Naive thymus-derived CD4-positive, alpha-beta T cell (primary cell): ENCODE measurements at regions not wholly inside any gene's neighbourhood (a gene's known extent, or its start where the extent isn't known, plus 50 kb on each side); places are given as distances from the start of the nearest gene placed in this dataset.

Experiments
- ATAC-seq: fragments of 150-1000 bp; cut with Tn5 transposase; 2 replicates; pipeline ENCODE4 v1.10.0; 2021; ENCODE audit warnings: mild to moderate bottlenecking, moderate library complexity
- CTCF ChIA-PET: fragments of 350-600 bp; sonication (Branson Sonifier 250); formaldehyde crosslinking; loops from one replicate; lab custom pipeline; 2021; ENCODE audit warnings: antibody characterized with exemption; lab: Charles Lee
- POLR2A ChIA-PET: fragments of 350-600 bp; sonication (Branson Sonifier 250); formaldehyde crosslinking; loops from one replicate; lab custom pipeline; 2021; ENCODE audit warnings: antibody characterized with exemption, inconsistent platforms; lab: Charles Lee
- DNase-seq, 9 donors: peaks; one replicate each; pipeline versions ENCODE4 v3.0.0 to v3.0.0-alpha.2; 2020 to 2022; ENCODE audit warnings: mixed read lengths in 1 of 9
- H3K27ac ChIP-seq: one replicate; pipeline ENCODE4 v1.7.0; 2013; ENCODE audit warnings: mild to moderate bottlenecking, low read depth, low read length, moderate library complexity
- H3K27me3 ChIP-seq, 2 donors: one replicate each; pipeline ENCODE4 v1.7.0; 2013; ENCODE audit warnings: low read length in 2 of 2, mild to moderate bottlenecking in 2 of 2, moderate library complexity in 2 of 2; ENCODE audit not compliant: control insufficient read depth in 2 of 2, insufficient read depth in 2 of 2
- H3K36me3 ChIP-seq, 3 experiments: 1 replicate in 2 of 3; 2 replicates in 1 of 3; pipeline ENCODE4 v1.7.0; 2013; ENCODE audit warnings: low read length in 3 of 3, mild to moderate bottlenecking in 3 of 3, moderate library complexity in 1 of 3; ENCODE audit not compliant: insufficient read depth in 3 of 3, control insufficient read depth in 2 of 3
- H3K4me1 ChIP-seq, 2 donors: one replicate each; pipeline ENCODE4 v1.7.0; 2013; ENCODE audit warnings: low read length in 2 of 2, mild to moderate bottlenecking in 2 of 2, moderate library complexity in 1 of 2; ENCODE audit not compliant: control insufficient read depth in 2 of 2, insufficient read depth in 2 of 2
- H3K4me3 ChIP-seq: 2 replicates; pipeline ENCODE4 v1.7.0; 2013; ENCODE audit warnings: mild to moderate bottlenecking, low read length
- H3K9me3 ChIP-seq, 3 experiments: 1 replicate in 2 of 3; 2 replicates in 1 of 3; pipeline ENCODE4 v1.7.0; 2013; ENCODE audit warnings: low read length in 3 of 3; ENCODE audit not compliant: control insufficient read depth in 2 of 3
- H3K27ac Mint-ChIP-seq, 9 donors: one replicate each; pipeline ENCODE4 v1.8.0; 2020 to 2022; ENCODE audit warnings: mixed read lengths in 9 of 9, mild to moderate bottlenecking in 8 of 9, moderate library complexity in 5 of 9, inconsistent platforms in 2 of 9
- H3K27me3 Mint-ChIP-seq, 5 donors: one replicate each; pipeline ENCODE4 v1.8.0; 2021 to 2022; ENCODE audit warnings: mixed read lengths in 5 of 5, mild to moderate bottlenecking in 1 of 5
- H3K36me3 Mint-ChIP-seq, 5 donors: one replicate each; pipeline ENCODE4 v1.8.0; 2020 to 2022; ENCODE audit warnings: mixed read lengths in 5 of 5, mild to moderate bottlenecking in 3 of 5, inconsistent platforms in 1 of 5
- H3K4me1 Mint-ChIP-seq, 7 donors: one replicate each; pipeline ENCODE4 v1.8.0; 2020 to 2022; ENCODE audit warnings: mixed read lengths in 7 of 7, mild to moderate bottlenecking in 3 of 7, inconsistent platforms in 1 of 7
- H3K4me3 Mint-ChIP-seq, 10 donors: one replicate each; pipeline ENCODE4 v1.8.0; 2020 to 2022; ENCODE audit warnings: mild to moderate bottlenecking in 10 of 10, mixed read lengths in 10 of 10, moderate library complexity in 6 of 10, inconsistent platforms in 2 of 10
- H3K9me3 Mint-ChIP-seq, 11 donors: one replicate each; pipeline ENCODE4 v1.8.0; 2020 to 2022; ENCODE audit warnings: mixed read lengths in 11 of 11, mild to moderate bottlenecking in 4 of 11, inconsistent platforms in 1 of 11, moderate library complexity in 1 of 11
- intact Hi-C, 2 donors: fragments of 100-400 bp; cut with micrococcal nuclease; formaldehyde crosslinking; loops; one replicate each; pipeline ENCODE4 v1.15.1; 2023

DNA sequence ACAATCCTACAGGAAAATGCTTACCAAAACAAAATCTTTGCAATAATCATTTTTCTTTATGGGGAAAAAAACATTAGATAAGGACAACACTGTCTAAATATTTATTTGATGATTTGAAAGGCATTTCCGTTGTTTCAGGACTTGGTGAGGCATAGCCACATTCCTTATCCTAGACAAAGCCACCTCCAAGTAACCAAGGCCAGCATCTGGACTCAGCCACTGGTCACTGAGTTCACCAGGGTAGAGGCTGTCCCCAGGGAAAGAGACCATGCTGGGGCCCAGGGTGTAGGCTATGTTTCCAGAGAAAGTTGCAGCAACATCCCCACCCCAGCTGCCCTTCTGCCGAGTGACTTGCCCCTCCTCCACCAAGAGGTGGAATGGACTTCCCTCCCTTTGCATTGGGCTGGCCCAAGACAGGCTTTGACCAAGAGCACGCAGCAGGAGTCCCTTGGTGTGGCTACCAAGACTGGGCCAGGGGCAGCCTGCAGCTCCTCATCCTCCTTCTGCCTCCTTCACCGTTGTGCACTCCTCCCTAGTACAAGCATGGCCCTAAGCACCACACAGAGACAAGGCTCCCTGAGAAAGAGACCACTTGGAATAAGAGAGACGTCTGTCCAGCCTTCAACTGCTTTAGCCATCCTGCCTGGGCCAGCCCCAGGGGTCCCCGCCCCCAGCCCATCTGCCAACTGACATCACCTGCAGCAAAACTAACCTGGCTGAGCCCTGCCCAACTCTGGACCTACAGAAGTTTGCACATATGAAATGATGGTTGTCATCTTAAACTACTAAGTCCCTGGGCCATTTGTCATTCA, 68.1 kb upstream of the SPIN1 start:
- H3K9me3 ChIP-seq, result no peaks in the 10 kb centered on the region
- Mint-ChIP-seq H3K36me3 (peaks cover 0 to 19% (median 0%) of the 10 kb centered on the region in 5 donors), H3K4me1 (peaks cover 25 to 54% (median 31%) of the 10 kb centered on the region in 7 donors), H3K27me3 (no peaks in the 10 kb centered on the region), H3K27ac (peak overlapping the region in 1 of 9 donors; percentile 53), H3K4me3 (peak overlapping the region in 1 of 10 donors; percentile 25), H3K9me3 (peaks cover 0 to 4% (median 0%) of the 10 kb centered on the region in 11 donors)
- H3K27ac ChIP-seq, result no peak overlapping the region
- no peaks in the 10 kb centered on the region for H3K36me3 ChIP-seq
- peaks cover 16 to 24% of the 10 kb centered on the region in 2 donors for H3K4me1 ChIP-seq
- ChIA-PET CTCF (no interaction called here), POLR2A (no interaction called here)
- no peak for DNase-seq
- no peaks in the 10 kb centered on the region for H3K27me3 ChIP-seq
- ATAC-seq, result no peak
- intact Hi-C loops, result loop anchor here (10.0 kb wide), 2 partner anchors 215 to 345 kb away; partner anchors contain the start of genes CDK20 (in 2 of the 2) and NXNL2 (in 1 of the 2)
- H3K4me3 ChIP-seq, result no peak overlapping the region

DNA sequence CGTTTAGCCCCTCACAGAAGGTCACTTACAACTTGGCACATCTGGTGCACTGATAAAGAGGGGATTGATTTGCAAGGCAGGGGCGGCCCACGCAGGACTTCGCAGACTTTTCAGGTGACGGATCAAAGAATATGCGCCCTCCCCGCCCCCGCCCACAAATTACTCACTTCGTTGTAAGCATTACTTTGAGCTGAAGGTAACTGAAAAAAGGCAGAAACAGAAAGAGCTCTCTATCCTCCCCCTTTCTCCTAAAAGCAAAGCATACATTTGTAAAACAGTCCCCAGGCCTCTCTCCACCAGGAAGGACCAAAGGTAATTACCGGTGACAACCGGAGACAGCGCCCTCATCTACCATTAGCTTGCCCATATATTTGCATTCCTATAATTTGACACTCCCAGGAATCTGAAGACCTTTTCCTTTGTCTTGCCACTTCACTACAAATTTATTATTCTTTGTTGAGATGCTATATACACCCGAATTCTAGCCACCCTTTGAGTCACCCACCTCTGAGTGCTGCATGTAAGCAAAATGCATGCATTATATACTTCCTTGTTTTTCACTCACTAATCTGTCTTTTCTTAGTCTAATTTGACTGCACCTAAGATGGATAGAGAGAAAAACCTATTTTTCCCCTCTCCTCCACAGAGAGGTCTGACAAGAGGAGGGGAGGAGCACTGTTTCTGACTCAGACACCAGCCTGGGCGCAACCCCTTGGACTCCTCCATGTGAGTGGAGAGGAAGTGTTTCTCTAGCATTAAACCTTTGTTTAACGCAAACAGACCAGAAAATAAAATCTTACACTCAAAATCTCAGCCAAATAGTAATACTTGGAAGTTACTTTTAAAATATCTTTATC, 74.7 kb upstream of the SPIN1 start:
- intact Hi-C loops, result loop anchor here in 1 of 2 donors (2.0 to 10.0 kb wide), 2 partner anchors 75 to 221 kb away; partner anchors contain the start of genes NXNL2 and SPIN1
- Histone ChIP-seq H3K9me3 (no peaks in the 10 kb centered on the region), H3K27ac (no peak overlapping the region), H3K36me3 (no peaks in the 10 kb centered on the region), H3K4me3 (no peak overlapping the region), H3K27me3 (no peaks in the 10 kb centered on the region), H3K4me1 (peaks cover 3 to 17% of the 10 kb centered on the region in 2 donors)
- Mint-ChIP-seq H3K36me3 (peaks cover 0 to 3% (median 0%) of the 10 kb centered on the region in 5 donors), H3K9me3 (no peaks in the 10 kb centered on the region), H3K27ac (peak overlapping the region; percentile 16 to 84 (median 58)), H3K4me1 (peaks cover 13 to 48% (median 24%) of the 10 kb centered on the region in 7 donors), H3K4me3 (peak overlapping the region in 9 of 10 donors; percentile 1 to 56 (median 27)), H3K27me3 (no peaks in the 10 kb centered on the region)
- DNase-seq (peak in 1 of 9 donors; percentile 44), ATAC-seq (no peak)
- ChIA-PET CTCF (no interaction called here), POLR2A (interaction anchor here (0.6 kb wide), 1 partner anchor 14 kb away, joined by 3 read pairs; no protein-coding TSS in a partner anchor)

DNA sequence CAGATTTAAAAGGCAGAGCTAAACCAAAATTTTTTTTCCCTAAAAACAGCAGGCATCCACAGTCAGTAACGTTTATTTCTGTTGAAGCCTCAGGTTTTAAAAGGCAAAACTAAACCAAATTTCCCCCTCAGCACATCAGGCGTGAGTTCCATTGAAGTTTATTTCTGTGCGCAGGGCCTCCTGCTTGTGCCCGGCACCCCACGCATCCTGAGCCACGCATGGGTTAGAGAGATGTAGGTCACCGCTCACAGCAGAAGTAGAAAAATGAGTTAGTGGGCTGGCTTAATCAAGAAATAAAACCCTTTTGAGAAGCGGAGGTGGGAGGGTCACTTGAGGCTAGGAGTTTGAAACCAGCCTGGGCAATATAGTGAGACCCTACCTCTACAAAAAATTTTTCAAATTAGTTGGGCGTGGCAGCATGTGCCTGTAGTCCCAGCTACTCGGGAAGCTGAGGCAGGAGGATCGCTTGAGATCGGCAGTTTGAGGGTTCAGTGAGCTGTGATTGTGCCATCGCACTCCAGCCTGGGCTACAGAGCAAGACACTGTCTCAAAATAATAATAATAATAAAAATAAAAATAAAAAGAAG, 75.6 kb upstream of the SPIN1 start:
- POLR2A ChIA-PET, result no interaction called here
- no peak overlapping the region for H3K27ac ChIP-seq
- H3K27me3 ChIP-seq, result no peaks in the 10 kb centered on the region
- H3K4me1 ChIP-seq, result peaks cover 3 to 17% of the 10 kb centered on the region in 2 donors
- H3K27me3 Mint-ChIP-seq, result no peaks in the 10 kb centered on the region
- no peaks in the 10 kb centered on the region for H3K9me3 ChIP-seq
- no peaks in the 10 kb centered on the region for H3K36me3 ChIP-seq
- H3K27ac Mint-ChIP-seq, result peak overlapping the region in 6 of 9 donors; percentile 6 to 82 (median 65)
- H3K4me3 Mint-ChIP-seq, result peak overlapping the region in 3 of 10 donors; percentile 3 to 51 (median 15)
- no peak overlapping the region for H3K4me3 ChIP-seq
- H3K9me3 Mint-ChIP-seq, result no peaks in the 10 kb centered on the region
- H3K36me3 Mint-ChIP-seq, result peaks cover 0 to 3% (median 0%) of the 10 kb centered on the region in 5 donors
- CTCF ChIA-PET, result no interaction called here
- no peak for DNase-seq
- peaks cover 13 to 55% (median 24%) of the 10 kb centered on the region in 7 donors for H3K4me1 Mint-ChIP-seq
- no peak for ATAC-seq
- intact Hi-C loops, result loop anchor here in 1 of 2 donors (1.0 to 10.0 kb wide), 3 partner anchors 8 to 222 kb away; partner anchors contain the start of genes NXNL2 and SPIN1

DNA sequence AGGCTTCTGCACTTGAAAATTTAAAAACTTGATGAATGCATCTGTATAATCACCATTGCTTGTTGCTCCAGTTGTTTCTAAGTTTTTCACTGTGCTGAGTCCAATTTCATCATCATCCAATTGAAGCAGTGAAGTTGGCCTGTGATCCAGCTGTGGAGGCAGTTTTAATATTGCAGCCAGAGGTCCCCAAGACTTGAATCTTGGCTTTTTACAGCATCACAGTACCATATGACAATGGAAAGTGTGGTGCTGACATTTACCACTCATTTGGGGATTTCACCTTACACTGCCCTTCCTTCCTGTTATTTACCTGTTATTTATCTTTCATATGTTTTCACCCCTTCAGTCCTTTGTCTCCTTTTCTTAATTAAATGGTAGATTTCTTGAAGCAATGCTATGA, 76.2 kb upstream of the SPIN1 start:
- Histone ChIP-seq H3K36me3 (no peaks in the 10 kb centered on the region), H3K9me3 (no peaks in the 10 kb centered on the region), H3K4me1 (peaks cover 3 to 17% of the 10 kb centered on the region in 2 donors), H3K27me3 (no peaks in the 10 kb centered on the region), H3K27ac (no peak overlapping the region), H3K4me3 (no peak overlapping the region)
- H3K27ac Mint-ChIP-seq, result peak overlapping the region in 6 of 9 donors; percentile 6 to 82 (median 65)
- H3K4me3 Mint-ChIP-seq, result peak overlapping the region in 5 of 10 donors; percentile 3 to 51 (median 9)
- DNase-seq (no peak), ATAC-seq (peak; percentile 38)
- POLR2A ChIA-PET, result no interaction called here
- intact Hi-C loops, result loop anchor here in 1 of 2 donors (1.0 to 10.0 kb wide), 3 partner anchors 8 to 223 kb away; partner anchors contain the start of genes NXNL2 and SPIN1
- peaks cover 13 to 58% (median 24%) of the 10 kb centered on the region in 7 donors for H3K4me1 Mint-ChIP-seq
- peaks cover 0 to 6% (median 0%) of the 10 kb centered on the region in 5 donors for H3K36me3 Mint-ChIP-seq
- no peaks in the 10 kb centered on the region for H3K9me3 Mint-ChIP-seq
- CTCF ChIA-PET, result interaction anchor here (0.6 kb wide), 1 partner anchor 225 kb away, joined by 3 read pairs; no protein-coding TSS in a partner anchor
- H3K27me3 Mint-ChIP-seq, result no peaks in the 10 kb centered on the region

DNA sequence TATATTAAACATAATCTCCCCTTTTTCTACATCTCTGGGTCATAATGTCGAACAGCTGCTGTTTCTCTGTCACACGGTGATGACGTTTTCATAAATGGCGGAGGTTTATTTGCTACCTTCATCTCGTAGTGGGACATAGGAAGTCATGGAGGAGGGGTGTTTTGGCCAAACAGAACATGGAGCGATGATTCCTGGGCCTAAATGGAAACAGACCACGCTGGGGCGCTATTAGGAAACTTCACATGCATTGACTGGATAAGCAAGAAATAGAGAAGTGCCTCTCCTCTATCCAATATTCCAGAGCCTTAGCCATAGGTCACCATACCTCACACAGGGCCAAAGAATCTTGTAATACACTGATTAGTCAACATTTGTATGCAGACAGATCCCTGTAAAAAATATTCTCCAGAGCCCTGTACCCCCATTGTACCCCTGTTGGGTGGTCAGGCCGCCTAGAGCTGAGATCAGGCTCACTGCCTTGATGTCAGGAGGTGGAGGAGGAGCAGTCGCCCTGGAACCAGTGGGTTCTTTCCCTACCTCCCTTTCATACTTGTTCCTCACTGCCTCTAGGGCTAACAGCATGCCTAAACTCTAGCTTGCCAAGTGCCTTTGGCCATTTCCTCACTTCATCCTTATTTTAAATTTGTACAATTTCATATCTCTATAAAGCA, 77.8 kb upstream of the SPIN1 start:
- H3K27me3 Mint-ChIP-seq, result no peaks in the 10 kb centered on the region
- peak overlapping the region in 1 of 9 donors; percentile 15 for H3K27ac Mint-ChIP-seq
- H3K4me1 ChIP-seq, result peaks cover 3 to 17% of the 10 kb centered on the region in 2 donors
- ATAC-seq, result peak; percentile 29
- H3K9me3 Mint-ChIP-seq, result peaks cover 0 to 2% (median 0%) of the 10 kb centered on the region in 11 donors
- H3K4me1 Mint-ChIP-seq, result peaks cover 13 to 57% (median 23%) of the 10 kb centered on the region in 7 donors
- intact Hi-C loops, result loop anchor here in 1 of 2 donors (10.0 kb wide), 1 partner anchor 224 kb away; the partner anchor contains the start of gene NXNL2
- H3K4me3 ChIP-seq, result no peak overlapping the region
- no peaks in the 10 kb centered on the region for H3K9me3 ChIP-seq
- no peak overlapping the region for H3K27ac ChIP-seq
- H3K36me3 ChIP-seq, result no peaks in the 10 kb centered on the region
- H3K36me3 Mint-ChIP-seq, result peaks cover 0 to 9% (median 0%) of the 10 kb centered on the region in 5 donors
- H3K4me3 Mint-ChIP-seq, result no peak overlapping the region
- no peak for DNase-seq
- no peaks in the 10 kb centered on the region for H3K27me3 ChIP-seq
- POLR2A ChIA-PET, result no interaction called here
- CTCF ChIA-PET, result no interaction called here
